HCT116 (cell line): ENCODE measurements at regions not wholly inside any gene's neighbourhood (a gene's known extent, or its start where the extent isn't known, plus 50 kb on each side); places are given as distances from the start of the nearest gene placed in this dataset.

Experiments used
- ATAC-seq: fragments of 200-7000 bp; cut with Tn5 transposase; 2 replicates; pipeline ENCODE4 v1.9.1; 2020; ENCODE audit warnings: mild to moderate bottlenecking, moderate library complexity
- BruUV-seq: library from RNA; stranded (reverse); fragments of 400-500 nt; replicated peaks from 2 replicates; lab custom pipeline; 2021; lab: Mats Ljungman, UMichigan
- CTCF ChIA-PET: fragments of 300-600 bp; sonication (Branson Sonifier 250); formaldehyde crosslinking; loops from one replicate; lab custom pipeline; 2021; ENCODE audit warnings: antibody characterized with exemption; lab: Charles Lee
- POLR2A ChIA-PET: fragments of 300-600, 350-600 bp; sonication (Branson Sonifier 250); formaldehyde crosslinking; loops from one replicate; lab custom pipeline; 2021; ENCODE audit warnings: antibody characterized with exemption; lab: Charles Lee
- RAD21 ChIA-PET, 2 experiments: fragments of 300-600 bp; sonication (Branson Sonifier 250); formaldehyde crosslinking; loops; one replicate each; lab custom pipeline; 2023; ENCODE audit warnings: low total read pairs in 2 of 2; ENCODE audit not compliant: uncharacterized antibody in 2 of 2, unreplicated experiment in 2 of 2, low non-redundant PET in 1 of 2; lab: Charles Lee
- DNase-seq: peaks from one replicate; pipeline ENCODE4 v3.0.0-alpha.2; 2010; ENCODE audit warnings: low read depth, low spot score
- H2AFZ ChIP-seq: fragments of 200-600 bp; shearing (Covaris generic), sonication (generic); 2 replicates; pipeline ENCODE4 v1.6.1; 2017; ENCODE audit warnings: low read depth, mixed run types, mixed read lengths, antibody characterized with exemption, low read length; ENCODE audit not compliant: poor library complexity, severe bottlenecking
- H3K27ac ChIP-seq: 2 replicates; pipeline ENCODE4 v1.5.1; 2012; ENCODE audit warnings: low read depth, low read length
- H3K27me3 ChIP-seq: fragments of 200-600 bp; sonication (generic); 2 replicates; pipeline ENCODE4 v1.6.1; 2016; ENCODE audit warnings: mixed run types, low read length, mixed read lengths; ENCODE audit not compliant: insufficient read depth
- H3K36me3 ChIP-seq, 2 experiments: fragments of 200-500 bp in 1 of 2; fragments of 200-600 bp in 1 of 2; sonication (Bioruptor generic) in 1 of 2; sonication (generic) in 1 of 2; 2 replicates each; pipeline versions ENCODE4 v1.5.1 to v1.6.1; 2014 to 2016; ENCODE audit warnings: low read length in 2 of 2, inconsistent platforms in 1 of 2, mixed read lengths in 1 of 2, mixed run types in 1 of 2; ENCODE audit not compliant: insufficient read depth in 2 of 2, control insufficient read depth in 1 of 2
- H3K4me1 ChIP-seq, 2 experiments: fragments of 200-600 bp in 1 of 2; sonication (generic) in 1 of 2; 2 replicates each; pipeline versions ENCODE4 v1.5.1 to v1.6.1; 2012 to 2017; ENCODE audit warnings: low read length in 2 of 2, inconsistent platforms in 1 of 2, mild to moderate bottlenecking in 1 of 2, mixed read lengths in 1 of 2, mixed run types in 1 of 2, moderate library complexity in 1 of 2; ENCODE audit not compliant: insufficient read depth in 2 of 2, control insufficient read depth in 1 of 2
- H3K4me2 ChIP-seq: fragments of 200-600 bp; sonication (generic); 2 replicates; pipeline ENCODE4 v1.6.1; 2017; ENCODE audit warnings: mixed run types, low read length, mixed read lengths
- H3K4me3 ChIP-seq, 2 experiments: fragments of 200-600 bp in 1 of 2; sonication (generic) in 1 of 2; replicated peaks in 1 of 2; 2 replicates each; pipeline ENCODE4 v1.5.1; 2011 to 2016; ENCODE audit warnings: low read length in 2 of 2, control low read depth in 1 of 2, low read depth in 1 of 2, mild to moderate bottlenecking in 1 of 2, mixed read lengths in 1 of 2, mixed run types in 1 of 2
- H3K79me2 ChIP-seq: fragments of 200-600 bp; sonication (generic); 2 replicates; pipeline ENCODE4 v1.6.1; 2017; ENCODE audit warnings: mild to moderate bottlenecking, mixed run types, low read length, moderate library complexity, mixed read lengths; ENCODE audit not compliant: insufficient read depth
- H3K9ac ChIP-seq: fragments of 200-600 bp; sonication (generic); 2 replicates; pipeline ENCODE4 v1.6.1; 2016; ENCODE audit warnings: low read length, mixed read lengths
- H3K9me2 ChIP-seq: fragments of 200-600 bp; sonication (generic), shearing (Covaris generic); 2 replicates; pipeline ENCODE4 v1.6.1; 2017; ENCODE audit warnings: mixed run types, mild to moderate bottlenecking, moderate library complexity; ENCODE audit not compliant: insufficient read depth
- H3K9me3 ChIP-seq, 2 experiments: fragments of 200-500 bp in 1 of 2; fragments of 200-600 bp in 1 of 2; sonication (Bioruptor generic) in 1 of 2; sonication (generic) in 1 of 2; 2 replicates each; pipeline ENCODE4 v1.6.1; 2014 to 2017; ENCODE audit warnings: low read length in 2 of 2, mixed read lengths in 2 of 2, inconsistent platforms in 1 of 2, low read depth in 1 of 2, mild to moderate bottlenecking in 1 of 2, mixed run types in 1 of 2, moderate library complexity in 1 of 2; ENCODE audit not compliant: control insufficient read depth in 1 of 2, insufficient read depth in 1 of 2
- H4K20me1 ChIP-seq: fragments of 200-600 bp; sonication (generic), shearing (Covaris generic); 2 replicates; pipeline ENCODE4 v1.6.1; 2017; ENCODE audit warnings: mixed run types, mild to moderate bottlenecking, moderate library complexity; ENCODE audit not compliant: insufficient read depth
- ATF3 ChIP-seq: IDR thresholded peaks from 2 replicates; pipeline ENCODE4 v1.6.1; 2012
- CEBPB ChIP-seq: IDR thresholded peaks from 2 replicates; pipeline ENCODE4 v1.6.1; 2012; ENCODE audit warnings: low read depth
- EGR1 ChIP-seq: IDR thresholded peaks from 2 replicates; pipeline ENCODE4 v1.6.1; 2012; ENCODE audit warnings: low read depth
- ELF1 ChIP-seq: IDR thresholded peaks from 2 replicates; pipeline ENCODE4 v1.6.1; 2012; ENCODE audit warnings: low read depth, borderline replicate concordance
- MAX ChIP-seq: IDR thresholded peaks from 2 replicates; pipeline ENCODE4 v1.6.1; 2012
- POLR2A ChIP-seq: IDR thresholded peaks from 2 replicates; pipeline ENCODE4 v1.7.0; 2011; ENCODE audit warnings: borderline replicate concordance; ENCODE audit not compliant: insufficient read depth, insufficient read length; ENCODE audit errors: extremely low read depth
- POLR2AphosphoS5 ChIP-seq: IDR thresholded peaks from 2 replicates; pipeline ENCODE4 v1.6.1; 2011; ENCODE audit warnings: mild to moderate bottlenecking, low read depth, low read length, moderate library complexity
- RAD21 ChIP-seq: IDR thresholded peaks from 2 replicates; pipeline ENCODE4 v1.6.1; 2012; ENCODE audit warnings: low read depth, mild to moderate bottlenecking
- SIN3A ChIP-seq: IDR thresholded peaks from 2 replicates; pipeline ENCODE4 v1.6.1; 2012; ENCODE audit warnings: low read depth
- SRF ChIP-seq: IDR thresholded peaks from 2 replicates; pipeline ENCODE4 v1.6.1; 2012; ENCODE audit warnings: low read depth
- ZFX ChIP-seq: fragments of 450-650 bp; IDR thresholded peaks from 2 replicates; pipeline ENCODE4 v1.6.1; 2017
- ZNF274 ChIP-seq: fragments of 200-500 bp; sonication (Bioruptor generic); IDR thresholded peaks from 2 replicates; pipeline ENCODE4 v1.6.1; 2014; ENCODE audit warnings: mild to moderate bottlenecking, low read depth, low read length, inconsistent platforms
- intact Hi-C: fragments of 100-400 bp; cut with micrococcal nuclease; formaldehyde crosslinking; loops from 2 replicates; pipeline ENCODE4 v1.10.0; 2022

GRCh38 chr16:56121156-56121500, 70.2 kb upstream of the GNAO1 start:
- Histone ChIP-seq H3K4me2 (no peak overlapping the region), H3K27me3 (peaks cover 53% of the 10 kb centered on the region), H3K9ac (no peak overlapping the region)
- RAD21 ChIA-PET: no interaction called here
- TF ChIP-seq SIN3A (no peak), ATF3 (no peak), EGR1 (no peak), ZNF274 (no peak), RAD21 (no peak), POLR2A (no peak)
- TF ChIP-seq, all 23 proteins: peak for 0
- Histone ChIP-seq H3K4me3 (no peak overlapping the region), H4K20me1 (no peaks in the 10 kb centered on the region), H3K36me3 (no peaks in the 10 kb centered on the region), H3K79me2 (no peaks in the 10 kb centered on the region), H3K9me3 (no peaks in the 10 kb centered on the region), H3K4me1 (no peaks in the 10 kb centered on the region), H3K27ac (no peak overlapping the region), H3K9me2 (no peaks in the 10 kb centered on the region), H2AFZ (no peak overlapping the region)
- DNase-seq (no peak), ATAC-seq (no peak)
- intact Hi-C loops: no loop called here
- ChIA-PET POLR2A (no interaction called here), CTCF (no interaction called here)
- no TSS peak for BruUV-seq

- ChIA-PET RAD21 (no interaction called here), CTCF (no interaction called here), POLR2A (no interaction called here)
- no peaks in the 10 kb centered on the region for H3K9me2 ChIP-seq
- H3K79me2 ChIP-seq: no peaks in the 10 kb centered on the region
- ATAC-seq (no peak), DNase-seq (no peak)
- H2AFZ ChIP-seq: no peak overlapping the region
- no peak overlapping the region for H3K27ac ChIP-seq
- H3K4me3 ChIP-seq: no peak overlapping the region
- no peaks in the 10 kb centered on the region for H3K9me3 ChIP-seq
- no TSS peak for BruUV-seq
- no peak overlapping the region for H3K4me2 ChIP-seq
- no peaks in the 10 kb centered on the region for H3K4me1 ChIP-seq
- H3K27me3 ChIP-seq: peaks cover 53% of the 10 kb centered on the region
- H3K9ac ChIP-seq: no peak overlapping the region
- H4K20me1 ChIP-seq: no peaks in the 10 kb centered on the region
- H3K36me3 ChIP-seq: no peaks in the 10 kb centered on the region
- TF ChIP-seq SIN3A (no peak), MAX (no peak), POLR2AphosphoS5 (no peak), CEBPB (no peak), ELF1 (no peak), SRF (no peak), ZFX (no peak)
- intact Hi-C loops: no loop called here
Observed at GRCh38 chr16:56120447-56121155, 70.7 kb upstream of the GNAO1 start.
